Hepatocyte (in vitro differentiated cells): ENCODE measurements at regions not wholly inside any gene's neighbourhood (a gene's known extent, or its start where the extent isn't known, plus 50 kb on each side); places are given as distances from the start of the nearest gene placed in this dataset.

Source experiments
- DNase-seq: peaks from one replicate; pipeline ENCODE4 v3.0.0-alpha.2; 2016; ENCODE audit warnings: low spot score
- H2AFZ ChIP-seq: fragments of 200-600 bp; sonication (generic); 2 replicates; pipeline ENCODE4 v1.6.0; 2016; ENCODE audit warnings: antibody characterized with exemption, mild to moderate bottlenecking
- H3K27ac ChIP-seq: fragments of 200-600 bp; sonication (generic); 2 replicates; pipeline ENCODE4 v1.5.1; 2016; ENCODE audit warnings: mild to moderate bottlenecking
- H3K27me3 ChIP-seq: fragments of 200-600 bp; sonication (generic); 2 replicates; pipeline ENCODE4 v1.6.1; 2016
- H3K36me3 ChIP-seq: fragments of 200-600 bp; sonication (generic); replicated peaks from 2 replicates; pipeline ENCODE4 v1.5.1; 2016; ENCODE audit warnings: low read depth; ENCODE audit not compliant: insufficient read depth
- H3K4me1 ChIP-seq: fragments of 200-600 bp; sonication (generic); 2 replicates; pipeline ENCODE4 v1.5.1; 2016; ENCODE audit warnings: mild to moderate bottlenecking, moderate library complexity; ENCODE audit not compliant: insufficient read depth
- H3K4me2 ChIP-seq: fragments of 200-600 bp; sonication (generic); 2 replicates; pipeline ENCODE4 v1.6.0; 2016
- H3K4me3 ChIP-seq: fragments of 200-600 bp; sonication (generic); 2 replicates; pipeline ENCODE4 v1.5.1; 2016; ENCODE audit warnings: mild to moderate bottlenecking
- H3K79me2 ChIP-seq: fragments of 200-600 bp; sonication (generic); 2 replicates; pipeline ENCODE4 v1.6.0; 2017; ENCODE audit warnings: mild to moderate bottlenecking
- H3K9me2 ChIP-seq: fragments of 200-600 bp; sonication (generic); replicated peaks from 2 replicates; pipeline ENCODE4 v1.6.0; 2017; ENCODE audit warnings: mild to moderate bottlenecking; ENCODE audit not compliant: insufficient read depth
- H3K9me3 ChIP-seq: fragments of 200-600 bp; sonication (generic); 2 replicates; pipeline ENCODE4 v1.5.1; 2016; ENCODE audit warnings: low read depth, mild to moderate bottlenecking
- H4K20me1 ChIP-seq: fragments of 200-600 bp; sonication (generic); 2 replicates; pipeline ENCODE4 v1.6.0; 2016; ENCODE audit warnings: mild to moderate bottlenecking; ENCODE audit not compliant: insufficient read depth, poor library complexity, severe bottlenecking
- CTCF ChIP-seq: fragments of 200-600 bp; sonication (generic); IDR thresholded peaks from 2 replicates; pipeline ENCODE4 v1.5.1; 2016; ENCODE audit warnings: antibody characterized with exemption, mild to moderate bottlenecking; ENCODE audit not compliant: poor library complexity
- EZH2 ChIP-seq: fragments of 200-600 bp; sonication (generic); IDR thresholded peaks from 2 replicates; pipeline ENCODE4 v1.6.1; 2016; ENCODE audit warnings: antibody characterized with exemption, mild to moderate bottlenecking, borderline replicate concordance
- EZH2phosphoT487 ChIP-seq: fragments of 200-600 bp; sonication (generic); IDR thresholded peaks from one replicate; pipeline ENCODE4 v1.6.1; 2018; ENCODE audit warnings: antibody characterized with exemption, mild to moderate bottlenecking, low read depth, moderate library complexity; ENCODE audit not compliant: unreplicated experiment, severe bottlenecking
- WGBS: methylation state at CpG from one replicate; pipeline ENCODE4 v1.1.6; 2016; ENCODE audit warnings: low lambda C conversion rate; ENCODE audit errors: missing lambda C conversion rate; 5-methylcytosine and 5-hydroxymethylcytosine counted together

- Histone ChIP-seq H3K4me1 (no peaks in the 10 kb centered on the region), H3K4me3 (no peak overlapping the region), H3K36me3 (no peaks in the 10 kb centered on the region), H3K27ac (no peak overlapping the region), H3K27me3 (no peaks in the 10 kb centered on the region), H4K20me1 (no peaks in the 10 kb centered on the region), H2AFZ (no peak overlapping the region), H3K4me2 (no peak overlapping the region), H3K9me2 (no peaks in the 10 kb centered on the region), H3K79me2 (no peaks in the 10 kb centered on the region), H3K9me3 (no peaks in the 10 kb centered on the region)
- DNase-seq = no peak
- TF ChIP-seq CTCF (no peak), EZH2phosphoT487 (no peak), EZH2 (no peak)
- 77% methylated on average over 1 of the region's 1 CpG for WGBS
Observed at GRCh38 chr1:170840371-170840770, 95.0 kb upstream of the MROH9 start.

- no peaks in the 10 kb centered on the region for H3K4me1 ChIP-seq
- H2AFZ ChIP-seq = no peak overlapping the region
- no peak overlapping the region for H3K4me3 ChIP-seq
- no peaks in the 10 kb centered on the region for H3K79me2 ChIP-seq
- H3K27me3 ChIP-seq = no peaks in the 10 kb centered on the region
- no peak for DNase-seq
- 92% methylated on average over 5 of the region's 5 CpGs for WGBS
- H3K36me3 ChIP-seq = no peaks in the 10 kb centered on the region
- H3K9me3 ChIP-seq = no peaks in the 10 kb centered on the region
- no peaks in the 10 kb centered on the region for H3K9me2 ChIP-seq
- H3K27ac ChIP-seq = no peak overlapping the region
- TF ChIP-seq EZH2phosphoT487 (no peak), EZH2 (no peak), CTCF (no peak)
- no peaks in the 10 kb centered on the region for H4K20me1 ChIP-seq
- H3K4me2 ChIP-seq = no peak overlapping the region
Observed at GRCh38 chr1:170853302-170853701, 82.0 kb upstream of the MROH9 start.

GRCh38 chr1:170853867-170854266 lies 81.5 kb upstream of the MROH9 start:
- H4K20me1 ChIP-seq = no peaks in the 10 kb centered on the region
- no peaks in the 10 kb centered on the region for H3K27me3 ChIP-seq
- no peaks in the 10 kb centered on the region for H3K9me2 ChIP-seq
- no peak overlapping the region for H2AFZ ChIP-seq
- no peak for DNase-seq
- no peaks in the 10 kb centered on the region for H3K79me2 ChIP-seq
- H3K27ac ChIP-seq = no peak overlapping the region
- H3K9me3 ChIP-seq = no peaks in the 10 kb centered on the region
- no peak overlapping the region for H3K4me2 ChIP-seq
- no peak for TF ChIP-seq EZH2phosphoT487
- no peak for TF ChIP-seq EZH2
- TF ChIP-seq CTCF = no peak
- no peaks in the 10 kb centered on the region for H3K4me1 ChIP-seq
- H3K36me3 ChIP-seq = no peaks in the 10 kb centered on the region
- no peak overlapping the region for H3K4me3 ChIP-seq

DNA sequence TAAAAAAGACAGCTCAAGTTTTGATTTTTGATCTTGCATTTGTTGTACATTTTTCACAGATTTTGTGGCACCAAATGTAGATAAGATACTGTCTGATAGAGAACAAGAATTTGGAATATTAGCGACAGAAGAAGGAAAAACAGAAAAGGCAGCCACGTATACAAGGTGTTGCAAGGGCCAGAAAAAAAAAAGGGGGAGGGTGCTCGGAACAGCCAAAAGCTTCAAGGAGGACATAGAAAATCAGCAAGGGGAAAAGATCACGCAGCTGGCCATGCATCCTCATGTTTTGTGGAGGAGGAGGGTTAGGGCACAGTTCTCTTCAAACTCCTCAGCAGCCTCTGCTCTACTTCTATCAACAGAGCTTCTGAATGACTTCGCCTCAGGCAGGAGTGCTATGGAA lies 80.7 kb upstream of the MROH9 start:
- Histone ChIP-seq H3K79me2 (no peaks in the 10 kb centered on the region), H4K20me1 (no peaks in the 10 kb centered on the region), H3K4me3 (no peak overlapping the region), H3K36me3 (no peaks in the 10 kb centered on the region), H3K27ac (no peak overlapping the region), H3K9me3 (no peaks in the 10 kb centered on the region), H3K4me2 (no peak overlapping the region), H2AFZ (no peak overlapping the region), H3K4me1 (no peaks in the 10 kb centered on the region), H3K27me3 (no peaks in the 10 kb centered on the region), H3K9me2 (no peaks in the 10 kb centered on the region)
- DNase-seq = no peak
- 83% methylated on average over 5 of the region's 5 CpGs for WGBS
- TF ChIP-seq CTCF (no peak), EZH2phosphoT487 (no peak), EZH2 (no peak)
